Spleen (tissue), 7 donors: ENCODE measurements at regions not wholly inside any gene's neighbourhood (a gene's known extent, or its start where the extent isn't known, plus 50 kb on each side); places are given as distances from the start of the nearest gene placed in this dataset.

Experiments used
- CTCF ChIP-seq, 11 experiments: fragments of 200-600 bp in 7 of 11; fragments of 450-650 bp in 4 of 11; sonication (generic) in 4 of 11; IDR thresholded peaks in 8 of 11; conservative IDR thresholded peaks in 3 of 11; 1 replicate in 7 of 11; 2 replicates in 4 of 11; pipeline versions ENCODE4 v1.4.0 to v1.8.0; 2016 to 2021; ENCODE audit warnings: antibody characterized with exemption in 11 of 11, inconsistent platforms in 4 of 11, mild to moderate bottlenecking in 1 of 11
- POLR2A ChIP-seq, 3 donors: fragments of 450-650 bp; IDR thresholded peaks; one replicate each; pipeline ENCODE4 v1.5.1; 2017; ENCODE audit warnings: antibody characterized with exemption in 3 of 3, mild to moderate bottlenecking in 1 of 3
- donor health status: DM: no; HTN: no; CAD: no; lungs with moderate emphysema.
- donor health status: DM: no; HTN: no; CAD: no.
- donor health status: DM: no; HTN: no; CAD: no.

GRCh38 chr5:31084871-31085270 lies 108.6 kb upstream of the CDH6 start:
- TF ChIP-seq CTCF (IDR thresholded peaks at IDR 0.05 in 8 of 11, conservative IDR thresholded peaks at IDR 0.05 in 3 of 11) (no peak), POLR2A (IDR thresholded peaks at IDR 0.05) (no peak)
